Hematopoietic multipotent progenitor cell treated with erythropoietin and hydrocortisone succinate and interleukin-3 and kit ligand, for 4 days (in vitro differentiated cells): ENCODE measurements at regions not wholly inside any gene's neighbourhood (a gene's known extent, or its start where the extent isn't known, plus 50 kb on each side); places are given as distances from the start of the nearest gene placed in this dataset.
"Not testable (repeated sequence)": the region's sequence is repeated elsewhere in the genome, so short reads cannot be mapped to it uniquely, and the experiment has no call there.

ENCODE experiments used
- DNase-seq: peaks from one replicate; pipeline ENCODE4 v3.0.0-alpha.2; 2015

GRCh38 chr1:177464686-177465085, 293.9 kb downstream of the BRINP2 start:
- no peak for DNase-seq

- DNase-seq, result no peak
These were observed 280.4 kb downstream of the BRINP2 start for GRCh38 chr1:177451191-177451590.

GRCh38 chr1:177448652-177449357, 278.0 kb downstream of the BRINP2 start:
- DNase-seq, result no peak

- DNase-seq, result no peak
These were observed 277.4 kb downstream of the BRINP2 start for GRCh38 chr1:177448036-177448615.

GRCh38 chr1:177444997-177445746, 274.4 kb downstream of the BRINP2 start:
- DNase-seq, result no peak

GRCh38 chr1:177443003-177443402, 272.2 kb downstream of the BRINP2 start:
- no peak for DNase-seq

- DNase-seq, result no peak
These were observed 271.8 kb downstream of the BRINP2 start for GRCh38 chr1:177442584-177442983.

GRCh38 chr1:177441281-177441680, 270.5 kb downstream of the BRINP2 start:
- no peak for DNase-seq

- DNase-seq, result no peak
These were observed 270.1 kb downstream of the BRINP2 start for GRCh38 chr1:177440821-177441220.

GRCh38 chr1:177439301-177439700, 268.5 kb downstream of the BRINP2 start:
- no peak for DNase-seq

GRCh38 chr1:177435364-177435763, 264.6 kb downstream of the BRINP2 start:
- DNase-seq, result no peak

GRCh38 chr1:177432897-177433296, 262.1 kb downstream of the BRINP2 start:
- peak; percentile 11 for DNase-seq

- no peak for DNase-seq
These were observed 260.4 kb downstream of the BRINP2 start for GRCh38 chr1:177431123-177431522.

GRCh38 chr1:177429234-177429633, 258.5 kb downstream of the BRINP2 start:
- DNase-seq, result no peak

GRCh38 chr1:177427811-177428210, 257.1 kb downstream of the BRINP2 start:
- DNase-seq, result no peak

GRCh38 chr1:177426497-177426896, 255.7 kb downstream of the BRINP2 start:
- no peak for DNase-seq

- no peak for DNase-seq
These were observed 254.4 kb downstream of the BRINP2 start for GRCh38 chr1:177425199-177425598.

- DNase-seq, result no peak
These were observed 254.0 kb downstream of the BRINP2 start for GRCh38 chr1:177424744-177425143.

GRCh38 chr1:177423090-177423489, 252.3 kb downstream of the BRINP2 start:
- DNase-seq, result no peak

GRCh38 chr1:177413982-177414596, 243.3 kb downstream of the BRINP2 start:
- DNase-seq, result no peak

- DNase-seq, result no peak
These were observed 240.6 kb downstream of the BRINP2 start for GRCh38 chr1:177411381-177411780.

- DNase-seq, result no peak
These were observed 239.5 kb downstream of the BRINP2 start for GRCh38 chr1:177410179-177410766.

- not testable (repeated sequence) for DNase-seq
These were observed 235.6 kb downstream of the BRINP2 start for GRCh38 chr1:177406323-177406722.
